RKO (cell line): ENCODE measurements at regions not wholly inside any gene's neighbourhood (a gene's known extent, or its start where the extent isn't known, plus 50 kb on each side); places are given as distances from the start of the nearest gene placed in this dataset.

Source experiments
- DNase-seq: peaks from one replicate; pipeline ENCODE4 v3.0.0-alpha.2; 2016; ENCODE audit warnings: low spot score

DNA sequence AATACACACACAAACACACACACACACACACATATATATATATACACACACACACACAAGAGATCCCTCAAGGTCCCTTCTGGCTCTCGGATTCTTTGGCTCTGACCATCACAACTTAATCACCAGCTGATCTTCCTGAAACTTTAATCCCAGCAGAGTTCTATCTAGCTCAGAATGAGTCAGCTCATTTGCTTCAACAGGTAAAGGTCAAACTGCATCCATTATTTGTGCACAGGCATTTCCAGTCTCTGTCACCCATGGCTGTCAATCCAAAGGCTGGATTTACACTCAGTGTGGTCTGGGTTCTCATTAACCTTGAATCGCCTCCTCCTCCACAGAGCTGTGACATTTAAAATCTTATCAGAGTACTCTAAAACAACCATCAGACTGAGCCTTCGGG, 113.3 kb upstream of the TMPO start:
- no peak for DNase-seq

DNA sequence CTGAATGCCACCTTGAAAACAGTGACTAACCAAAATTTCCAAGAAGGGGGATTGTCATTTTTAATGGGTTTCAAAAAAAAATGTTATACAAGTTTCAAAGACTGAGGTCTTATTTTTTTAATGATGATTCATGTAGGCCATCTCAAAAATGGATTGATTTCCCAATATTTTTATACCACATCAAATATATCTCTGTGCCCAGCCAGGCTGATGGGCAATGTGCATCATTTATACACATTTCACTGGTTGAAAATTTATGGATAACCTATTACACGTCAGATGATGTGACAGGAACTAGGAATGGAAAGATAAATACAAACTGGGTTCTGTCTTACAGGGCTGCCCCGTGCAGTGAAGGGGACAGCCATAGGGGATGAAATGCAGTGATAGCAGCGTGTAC, 112.7 kb upstream of the TMPO start:
- no peak for DNase-seq

DNA sequence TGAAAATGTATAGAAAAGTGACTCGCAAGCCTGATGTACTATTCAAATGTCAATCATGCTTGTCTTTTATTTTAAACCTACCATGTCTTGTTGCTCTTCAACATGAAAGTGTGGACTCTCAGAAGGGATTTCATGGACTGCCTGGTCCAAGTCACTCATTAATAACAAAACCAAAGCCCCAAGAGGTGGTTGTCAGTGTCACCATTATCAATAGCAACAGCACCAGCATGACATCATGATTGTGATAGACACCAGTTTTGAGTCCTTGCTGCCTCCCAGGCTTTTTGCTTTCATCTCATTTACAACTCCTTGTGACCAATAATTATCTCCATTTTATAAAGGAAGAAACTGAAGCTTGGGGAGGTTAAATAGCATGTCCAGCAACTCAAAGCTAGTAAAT, 112.0 kb upstream of the TMPO start:
- DNase-seq: no peak

DNA sequence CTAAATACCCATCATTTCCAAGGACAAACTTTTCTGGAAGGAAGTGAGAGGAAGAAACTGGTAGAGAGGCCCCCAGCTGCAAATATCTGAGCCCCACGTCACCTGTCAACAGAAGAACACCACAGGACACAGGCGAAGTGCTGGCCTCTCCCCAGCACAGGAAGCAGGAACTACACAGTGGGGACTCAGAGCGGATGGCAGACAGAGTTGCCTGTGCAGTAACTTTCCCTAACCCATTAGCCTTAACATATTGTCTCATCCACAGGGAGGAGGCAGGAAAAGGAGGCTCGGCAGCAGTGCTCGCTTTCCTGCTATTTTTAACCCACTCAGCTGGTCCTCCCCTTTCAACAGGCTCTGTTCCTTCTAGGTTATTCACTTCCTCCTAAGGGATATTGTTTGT, 111.5 kb upstream of the TMPO start:
- no peak for DNase-seq

DNA sequence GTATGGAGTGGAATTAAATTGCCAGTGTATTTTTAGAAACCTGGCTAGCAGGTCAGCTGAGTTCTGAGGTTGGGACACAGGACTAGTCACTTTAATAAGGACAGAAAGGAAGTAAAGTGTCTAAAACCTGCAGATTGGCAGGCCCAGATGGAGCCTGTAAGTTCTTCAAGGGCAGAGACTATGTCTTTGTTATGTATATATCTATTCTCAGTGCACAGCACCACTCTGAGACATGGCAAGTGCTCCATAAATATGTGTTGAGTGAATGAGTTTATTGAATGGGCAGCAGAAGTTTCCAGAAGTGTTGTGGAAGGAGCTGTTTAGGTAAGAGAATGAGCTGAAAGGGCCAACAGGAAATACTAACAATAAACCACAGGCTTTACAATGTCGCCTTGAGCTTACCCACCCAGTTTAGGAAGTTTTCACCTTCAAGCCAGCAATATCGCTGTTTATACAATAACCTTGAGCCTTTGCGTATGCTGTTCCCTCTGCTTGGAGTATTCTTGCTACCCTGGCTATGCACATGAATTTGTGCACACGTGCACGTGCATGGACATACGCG, 109.5 kb upstream of the TMPO start:
- DNase-seq: no peak

DNA sequence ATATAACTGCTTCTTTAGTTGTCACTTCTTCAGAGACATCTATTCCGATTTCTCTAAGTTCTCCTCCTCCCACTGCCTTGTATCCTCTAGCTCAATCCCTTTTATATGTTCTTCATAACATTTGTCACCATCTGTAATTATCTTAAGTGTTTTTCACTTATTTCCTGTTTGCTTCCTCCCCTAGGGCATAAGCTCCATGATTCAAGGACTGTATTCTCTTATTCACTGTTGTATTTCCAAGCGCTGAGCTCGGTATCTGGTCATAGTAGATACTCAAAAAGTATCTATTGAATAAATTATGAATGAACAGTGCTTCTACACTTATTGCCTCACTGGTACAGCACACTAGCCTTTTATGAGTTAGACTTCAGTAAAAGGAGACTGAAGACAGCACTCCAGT, 109.0 kb upstream of the TMPO start:
- DNase-seq: no peak

DNA sequence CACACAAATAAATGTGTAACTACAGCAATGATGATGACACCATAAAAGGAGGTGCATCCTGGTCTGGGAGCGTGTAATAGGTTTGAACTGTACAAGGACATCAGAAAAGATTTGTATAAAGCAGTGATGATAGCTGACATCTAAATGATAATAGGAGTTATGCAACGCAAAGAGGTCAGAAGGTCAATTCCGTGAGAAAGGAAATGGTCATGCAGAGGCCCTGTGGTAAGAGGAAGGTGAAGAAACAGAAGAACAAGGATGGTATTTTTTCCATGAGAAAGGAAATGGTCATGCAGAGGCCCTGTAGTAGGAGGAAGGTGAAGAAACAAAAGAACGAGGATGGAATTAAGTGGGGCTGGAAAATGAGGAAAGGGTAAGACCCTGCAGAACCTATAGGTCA, 106.7 kb upstream of the TMPO start:
- no peak for DNase-seq

DNA sequence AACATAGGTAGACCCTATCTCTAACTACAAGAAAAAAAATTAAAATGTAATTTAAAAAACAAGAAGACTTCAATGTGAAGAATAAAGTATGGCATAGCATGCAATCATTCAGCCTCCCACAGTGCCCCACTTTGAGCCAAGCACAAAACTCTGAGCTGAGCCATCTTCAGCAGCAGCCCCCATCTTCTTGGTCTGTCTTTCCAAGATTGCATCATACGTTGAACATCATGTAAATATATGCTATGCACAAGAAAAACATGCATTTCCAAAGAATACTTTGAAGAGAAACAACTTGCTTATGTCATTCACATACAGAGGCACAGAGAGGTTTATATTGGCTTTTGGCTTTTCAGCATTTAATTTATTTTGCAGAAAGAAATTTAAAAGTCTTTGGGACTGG, 105.8 kb upstream of the TMPO start:
- DNase-seq: no peak

DNA sequence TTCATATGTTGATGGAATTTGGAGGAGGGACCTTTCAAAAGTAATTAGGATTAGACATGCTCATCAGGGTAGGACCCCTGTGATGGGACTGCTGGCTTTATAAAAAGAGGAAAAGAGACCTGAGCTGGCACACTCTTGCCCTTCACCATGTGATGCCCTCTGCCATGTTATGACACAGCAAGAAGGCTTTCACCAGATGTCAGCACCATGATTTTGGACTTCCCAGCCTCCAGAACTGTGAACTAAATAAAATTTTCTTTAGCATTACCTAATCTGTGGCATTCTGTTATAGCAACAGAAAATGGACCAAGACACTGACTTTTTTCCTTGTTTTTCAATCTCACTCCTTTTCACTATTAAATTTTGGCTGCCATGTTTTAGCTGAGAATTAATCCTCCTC, 105.0 kb upstream of the TMPO start:
- DNase-seq: no peak

DNA sequence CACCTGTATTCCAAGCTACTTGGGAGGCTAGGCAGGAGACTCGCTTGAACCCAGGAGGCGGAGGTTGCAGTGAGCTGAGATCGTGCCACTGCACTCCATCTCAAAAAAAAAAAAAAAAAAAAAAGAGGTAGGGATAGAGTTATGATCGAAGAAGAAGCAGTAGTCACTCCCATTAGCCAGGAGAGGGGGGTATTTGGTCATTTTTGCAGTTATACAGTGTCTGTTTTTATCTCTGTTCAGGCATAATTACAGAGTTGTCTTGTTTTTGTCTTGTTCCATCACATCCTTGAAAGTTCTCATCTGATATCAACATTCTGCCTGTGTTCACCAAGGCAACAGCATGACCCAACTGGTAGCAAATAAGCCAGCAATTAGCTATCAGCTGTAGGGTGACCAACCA, 98.5 kb upstream of the TMPO start:
- DNase-seq: peak; percentile 19

DNA sequence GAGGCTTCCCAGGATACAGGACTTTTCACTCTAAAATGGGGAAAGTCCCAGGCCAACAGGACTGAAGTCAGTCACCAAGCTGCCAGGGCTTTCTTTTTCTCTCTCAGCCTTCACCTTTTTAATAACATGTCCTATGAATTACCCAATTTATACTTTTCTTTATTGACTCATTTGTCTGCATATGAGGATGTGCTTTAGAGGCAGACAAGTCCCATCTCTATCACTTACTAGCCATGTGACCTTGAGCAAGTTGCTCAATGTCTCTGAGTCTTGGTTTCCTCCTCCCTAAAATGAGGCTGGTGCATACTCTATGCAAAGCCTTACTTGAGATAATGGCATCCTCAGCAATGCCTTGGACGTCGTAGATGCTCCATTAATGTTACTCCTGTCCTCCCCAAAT, 98.1 kb upstream of the TMPO start:
- no peak for DNase-seq

DNA sequence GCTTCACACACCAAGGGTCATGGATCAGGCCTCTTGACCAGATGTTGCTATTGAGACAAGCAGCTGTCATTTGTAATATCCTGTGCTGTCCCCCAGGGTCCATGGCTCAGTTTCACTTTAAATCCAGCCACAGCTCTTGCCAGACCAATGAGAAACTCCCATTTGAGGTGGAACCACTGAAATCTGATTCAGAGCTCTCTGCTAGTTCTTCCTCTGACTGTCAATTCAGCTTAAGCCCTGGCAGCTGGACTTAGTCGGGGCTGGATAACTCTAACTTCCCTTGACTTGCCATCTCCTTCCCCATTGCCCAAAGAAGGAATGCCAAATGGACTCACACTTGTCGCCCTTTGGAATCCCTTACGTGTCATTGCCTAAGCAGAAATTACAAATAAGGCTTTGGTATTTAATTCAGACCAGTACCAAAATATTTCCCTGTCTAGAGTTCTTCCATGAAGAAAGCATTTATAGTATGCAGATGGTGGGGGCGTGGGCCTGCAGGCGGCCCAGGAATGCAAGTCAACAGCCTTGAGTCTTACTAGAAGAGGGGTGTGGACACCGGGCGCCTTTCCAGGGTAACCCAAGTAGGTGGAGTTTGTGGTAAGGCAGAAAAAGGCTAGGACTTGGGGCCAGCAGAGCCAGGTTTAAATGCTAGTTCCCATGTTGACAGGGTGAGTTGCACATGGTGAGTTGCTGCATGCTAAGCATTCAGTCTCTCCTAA, 96.9 kb upstream of the TMPO start:
- no peak for DNase-seq

DNA sequence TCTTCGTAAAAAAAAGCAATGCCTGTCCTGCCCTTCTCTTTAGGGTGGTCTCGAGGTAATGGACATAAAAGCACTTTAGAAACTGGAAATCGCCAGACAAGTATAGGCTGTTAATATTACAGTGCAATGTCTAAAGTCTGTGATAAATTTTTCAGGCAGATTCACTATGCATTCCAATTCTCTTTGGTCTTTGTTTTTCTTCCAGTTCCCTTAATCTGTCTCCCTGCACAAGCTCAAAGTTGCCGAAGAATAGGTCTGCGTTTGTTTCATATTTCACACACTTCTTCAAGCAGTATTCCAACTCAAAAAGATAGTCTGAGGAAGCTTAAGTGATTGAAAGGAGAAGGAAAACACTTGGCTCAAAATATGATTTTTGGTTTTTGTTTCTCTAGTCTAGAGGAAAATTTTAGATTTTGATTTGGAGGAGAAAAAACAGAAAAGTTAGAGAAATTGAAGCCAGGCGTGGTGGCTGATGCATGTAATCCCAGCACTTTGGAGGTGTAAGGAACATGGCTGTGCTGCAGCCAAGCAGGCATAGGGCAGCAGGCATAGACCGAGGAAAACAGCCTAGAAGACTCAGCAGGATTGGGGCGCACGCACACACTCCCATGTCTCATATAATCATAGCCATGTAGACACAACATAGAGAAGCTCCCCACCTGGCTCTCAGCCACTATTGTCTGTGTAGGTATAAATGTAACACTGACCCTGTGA, 96.2 kb upstream of the TMPO start:
- no peak for DNase-seq

DNA sequence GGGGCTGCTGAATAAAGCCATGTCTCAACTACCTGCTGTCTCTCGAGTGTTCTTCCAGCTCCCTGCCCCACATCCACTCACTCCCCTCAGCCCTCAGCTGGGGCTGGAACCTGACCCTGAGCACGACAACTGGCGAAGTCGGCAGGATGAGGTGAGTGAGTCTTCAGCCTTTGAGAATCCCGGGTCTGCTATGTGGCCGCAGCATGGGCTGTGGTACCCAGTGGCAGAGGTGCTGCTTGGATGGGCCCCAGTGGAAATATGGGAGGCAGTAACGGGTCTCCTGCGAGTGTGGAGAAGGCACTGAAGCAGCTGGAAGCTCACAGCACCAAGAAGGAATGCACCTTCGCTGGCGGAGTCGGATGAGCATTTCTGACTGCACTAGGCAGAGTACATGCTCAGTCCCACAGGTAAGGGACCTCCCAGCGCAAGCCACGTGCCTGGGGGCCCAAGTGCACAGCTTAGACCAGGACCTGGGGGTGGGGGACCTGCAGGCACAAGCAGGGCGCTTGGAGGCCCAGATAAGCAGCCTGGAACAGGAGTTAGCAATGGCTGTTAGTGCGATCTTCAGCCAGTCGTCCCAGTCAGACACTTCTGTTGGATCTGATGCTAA, 95.5 kb upstream of the TMPO start:
- no peak for DNase-seq

DNA sequence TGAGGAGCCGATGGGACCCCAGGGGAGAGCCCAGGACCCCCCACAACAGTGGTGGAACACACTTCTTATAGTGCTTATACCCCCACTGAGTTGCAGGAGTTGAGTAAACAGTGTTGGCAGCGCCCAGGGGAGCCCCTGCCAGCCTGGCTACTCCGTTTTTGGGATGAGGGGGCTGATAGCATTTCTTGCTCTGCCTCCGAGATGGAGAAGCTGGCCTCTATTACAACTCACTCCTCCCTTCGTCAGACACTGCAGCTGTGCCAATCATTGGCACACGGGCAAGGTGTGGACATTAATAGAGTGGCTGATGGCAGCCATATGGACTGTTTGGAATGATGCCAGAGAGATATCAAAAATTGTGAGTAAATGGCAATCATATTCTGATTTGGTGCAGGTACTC, 94.9 kb upstream of the TMPO start:
- no peak for DNase-seq

DNA sequence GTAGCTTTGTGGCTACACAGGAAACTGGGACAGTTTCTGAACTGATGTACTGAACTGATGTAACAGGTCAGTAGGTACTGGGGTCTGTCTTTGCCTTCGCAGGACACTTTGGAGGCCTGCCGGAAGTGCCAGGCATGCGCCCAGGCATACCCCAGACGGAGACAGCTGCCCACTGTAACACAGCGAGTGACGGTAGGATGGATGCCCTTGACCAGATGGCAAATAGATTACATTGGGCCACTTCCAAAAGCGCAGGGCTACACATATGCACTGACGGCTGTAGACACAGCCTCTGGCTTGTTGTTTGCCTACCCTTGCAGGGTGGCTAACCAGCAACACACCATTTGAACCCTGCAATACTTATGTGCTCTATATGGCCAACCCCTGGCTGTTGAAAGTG, 94.1 kb upstream of the TMPO start:
- DNase-seq: no peak

DNA sequence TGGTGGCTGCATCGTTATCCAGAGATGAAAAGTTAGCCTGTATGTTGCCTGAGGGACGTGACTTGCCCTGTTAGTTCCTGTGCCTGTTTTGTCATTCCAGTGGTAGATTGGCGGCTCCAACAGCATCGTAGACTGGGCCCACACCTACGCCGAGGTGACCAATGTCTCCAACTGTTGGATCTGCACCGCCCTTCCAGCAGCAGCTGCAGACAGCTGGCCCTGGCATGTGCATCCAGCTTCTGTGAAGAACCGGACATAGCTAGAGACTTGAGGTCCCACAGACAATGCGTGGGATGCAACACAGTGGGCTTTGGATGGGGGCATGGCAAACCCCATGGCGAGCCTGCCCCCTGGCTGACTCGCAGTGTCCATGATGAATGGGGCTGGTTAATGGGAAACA, 93.0 kb upstream of the TMPO start:
- DNase-seq: no peak

DNA sequence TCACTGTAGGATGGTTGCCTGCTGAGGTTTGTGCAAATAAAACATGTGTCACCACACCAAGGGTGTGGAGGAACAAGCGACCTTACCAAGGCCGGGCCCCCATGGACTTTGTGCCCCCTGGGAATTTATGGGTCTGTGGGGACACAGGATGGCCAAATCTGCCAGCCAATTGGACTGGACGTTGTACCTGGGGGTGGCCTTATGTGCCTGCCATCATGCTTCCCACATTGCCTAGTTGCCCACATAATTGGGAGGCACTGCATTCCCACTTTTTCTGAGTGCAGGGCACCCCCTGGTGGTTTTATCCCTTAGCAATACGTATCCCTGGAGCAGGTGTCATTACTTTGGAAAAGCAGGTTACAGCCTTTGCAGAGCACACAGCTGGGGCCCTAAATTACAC, 92.6 kb upstream of the TMPO start:
- DNase-seq: no peak

DNA sequence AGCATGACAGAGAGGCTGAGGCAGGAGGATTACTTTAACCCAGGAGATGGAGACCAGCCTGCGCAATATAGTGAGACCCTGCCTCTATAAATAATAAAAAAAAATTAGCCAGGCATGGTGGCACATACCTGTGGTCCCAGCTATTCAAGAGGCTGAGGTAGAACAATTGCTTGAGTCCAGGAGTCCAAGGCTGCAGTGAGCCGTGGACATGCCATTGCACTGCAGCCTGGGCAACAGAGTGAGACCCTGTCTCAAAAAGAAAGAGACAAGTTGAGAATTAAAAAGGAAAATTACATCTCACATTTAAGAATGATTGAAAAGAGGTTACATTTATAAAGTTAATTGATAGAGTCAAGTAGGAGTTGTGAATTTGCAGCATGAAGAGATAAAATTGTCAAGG, 91.4 kb upstream of the TMPO start:
- no peak for DNase-seq

DNA sequence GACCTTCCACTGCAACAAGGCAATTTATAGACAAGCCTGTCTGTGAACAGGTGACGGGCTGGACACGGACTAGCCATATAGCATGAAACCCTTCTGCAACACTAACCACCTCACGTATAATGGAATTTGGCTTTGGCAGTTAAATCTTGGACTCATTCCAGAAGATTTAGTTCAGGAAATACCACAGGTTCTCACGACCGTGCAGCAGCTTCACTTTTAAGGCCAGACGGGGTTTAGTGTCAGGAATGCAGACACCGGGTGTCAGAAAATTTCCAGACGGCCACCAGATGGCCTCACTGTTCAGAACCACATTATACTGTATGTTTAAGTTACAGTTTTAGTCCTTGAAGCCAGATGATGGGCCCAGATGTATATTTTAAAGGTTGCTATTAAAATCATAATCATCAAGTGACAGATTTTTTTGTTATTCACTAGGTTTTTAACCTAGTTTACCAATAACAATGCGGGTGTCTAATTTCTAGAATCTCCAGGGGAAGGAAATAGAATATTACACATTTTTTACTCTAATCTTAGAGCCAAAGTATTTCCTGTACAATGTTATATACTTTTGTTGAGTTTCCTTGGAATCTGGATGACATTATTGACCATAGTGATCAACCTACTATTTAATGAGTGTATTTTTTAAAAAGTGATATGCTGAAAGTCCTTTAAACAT, 90.5 kb upstream of the TMPO start:
- DNase-seq: peak; percentile 76

DNA sequence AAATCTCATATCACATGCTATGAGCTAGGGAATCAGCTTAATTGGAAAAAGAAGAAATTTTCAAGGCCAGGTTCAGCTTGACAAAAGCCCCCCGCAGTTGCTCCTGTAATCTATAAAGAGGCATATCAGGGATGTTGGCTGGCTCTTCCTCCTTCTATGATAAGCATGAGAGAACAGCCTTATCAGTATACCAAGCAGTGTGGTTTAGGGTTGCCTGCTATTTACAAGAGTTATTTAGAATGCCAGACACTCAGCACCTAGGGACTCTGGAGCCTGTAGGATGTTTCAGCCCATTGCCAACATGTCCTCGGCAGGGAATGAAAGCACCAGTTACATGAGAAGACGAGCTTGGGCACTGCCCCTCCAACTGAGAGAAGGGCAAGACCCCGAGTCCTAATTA, 89.5 kb upstream of the TMPO start:
- DNase-seq: no peak

DNA sequence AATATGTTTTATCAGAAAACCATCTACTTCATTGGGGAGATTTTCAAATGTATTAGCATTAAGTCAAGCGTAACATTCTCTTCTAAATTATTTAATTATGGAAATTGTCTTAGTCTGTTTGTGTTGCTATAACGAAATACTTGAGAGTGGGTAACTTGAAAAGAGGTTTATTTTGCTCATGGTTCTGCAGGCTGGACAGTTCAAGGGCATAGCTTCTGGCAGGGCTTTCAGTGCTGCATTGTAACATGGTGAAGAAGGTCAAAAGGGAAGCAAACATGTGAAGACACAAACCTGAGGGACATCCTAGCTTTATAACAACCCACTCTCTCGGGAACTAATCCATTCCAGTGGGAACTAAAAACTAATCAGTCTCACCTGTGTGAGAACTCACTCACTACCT, 84.3 kb upstream of the TMPO start:
- DNase-seq: no peak

DNA sequence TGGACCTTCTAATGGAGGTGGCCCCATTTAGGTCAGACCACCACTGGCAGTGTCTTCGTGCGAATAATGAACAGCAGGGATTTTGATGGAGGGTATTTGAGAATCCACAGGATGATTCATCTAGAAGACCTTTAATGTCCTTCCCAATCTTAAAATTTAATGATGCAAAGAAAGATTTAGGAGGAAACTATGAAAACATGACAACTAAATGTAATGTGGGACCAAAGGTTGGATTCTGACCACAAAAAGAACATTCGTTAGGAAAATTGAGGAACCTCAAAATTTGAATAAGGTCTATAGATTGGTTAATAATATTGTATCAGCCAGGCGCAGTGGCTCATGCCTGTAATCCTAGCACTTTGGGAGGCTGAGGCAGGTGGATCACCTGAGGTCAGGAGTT, 78.2 kb upstream of the TMPO start:
- no peak for DNase-seq
